Right lobe of liver (tissue), 6 donors: ENCODE measurements at regions not wholly inside any gene's neighbourhood (a gene's known extent, or its start where the extent isn't known, plus 50 kb on each side); places are given as distances from the start of the nearest gene placed in this dataset.
A peak's percentile ranks its signal among the peaks of the same experiment; 100 is the strongest.

Experiments
- ATAC-seq, 4 donors: fragments of 200-7000 bp; cut with Tn5 transposase; one replicate each; pipeline ENCODE4 v1.9.1; 2020; ENCODE audit warnings: mild to moderate bottlenecking in 4 of 4, moderate library complexity in 4 of 4
- DNase-seq, 3 donors: peaks; one replicate each; pipeline ENCODE4 v3.0.0-alpha.2; 2020
- H3K27ac ChIP-seq, 3 donors: fragments of 200-600 bp; one replicate each; pipeline ENCODE4 v1.8.0; 2022
- H3K27me3 ChIP-seq, 2 donors: fragments of 200-600 bp; one replicate each; pipeline ENCODE4 v1.8.0; 2022
- H3K36me3 ChIP-seq, 4 donors: fragments of 200-600 bp; sonication (generic) in 1 of 4; one replicate each; pipeline versions ENCODE4 v1.5.1 to v1.8.0; 2017 to 2022; ENCODE audit warnings: control low read depth in 1 of 4
- H3K4me1 ChIP-seq, 4 donors: fragments of 200-600 bp; sonication (generic) in 1 of 4; one replicate each; pipeline versions ENCODE4 v1.5.1 to v1.8.0; 2017 to 2022; ENCODE audit warnings: control low read depth in 1 of 4
- H3K4me3 ChIP-seq, 3 donors: fragments of 200-600 bp; one replicate each; pipeline ENCODE4 v1.8.0; 2022
- H3K9me3 ChIP-seq, 4 donors: fragments of 200-600 bp; sonication (generic) in 1 of 4; one replicate each; pipeline versions ENCODE4 v1.5.1 to v1.8.0; 2017 to 2022; ENCODE audit warnings: control low read depth in 1 of 4
- CTCF ChIP-seq, 4 donors: fragments of 200-600 bp in 3 of 4; fragments of 450-650 bp in 1 of 4; IDR thresholded peaks; one replicate each; pipeline versions ENCODE4 v1.5.1 to v1.8.0; 2016 to 2022; ENCODE audit warnings: antibody characterized with exemption in 4 of 4, mild to moderate bottlenecking in 2 of 4
- POLR2A ChIP-seq: fragments of 450-650 bp; IDR thresholded peaks from one replicate; pipeline ENCODE4 v1.6.1; 2017; ENCODE audit warnings: antibody characterized with exemption, mild to moderate bottlenecking
- WGBS: methylation state at CpG from one replicate; pipeline ENCODE4 v1.1.6; 2018; ENCODE audit warnings: low coverage, low lambda C conversion rate; ENCODE audit not compliant: insufficient coverage; ENCODE audit errors: missing lambda C conversion rate; 5-methylcytosine and 5-hydroxymethylcytosine counted together
- intact Hi-C, 2 donors: fragments of 100-400 bp; cut with DNase I; formaldehyde crosslinking; loops; one replicate each; pipeline versions ENCODE4 v1.11.2 to v1.14.1; 2022
- donor health status: DM: no; HTN: yes; CAD: no.
- donor health status: DM: no; HTN: no; CAD: no.
- donor health status: DM: no; HTN: no; CAD: no.
- donor health status: DM: no; HTN: yes; CAD: no.
- donor health status: DM: no; HTN: yes; CAD: no.

GRCh38 chr18:55863391-55863706 lies 275.4 kb upstream of the TCF4 start:
- intact Hi-C loops = no loop called here
- WGBS = 76% methylated on average over 3 of the region's 4 CpGs
- Histone ChIP-seq H3K27me3 (no peaks in the 10 kb centered on the region), H3K9me3 (no peaks in the 10 kb centered on the region), H3K4me3 (no peak overlapping the region), H3K4me1 (no peaks in the 10 kb centered on the region), H3K27ac (no peak overlapping the region), H3K36me3 (no peaks in the 10 kb centered on the region)
- TF ChIP-seq POLR2A (no peak), CTCF (IDR thresholded peaks at IDR 0.05) (no peak)
- ATAC-seq (no peak), DNase-seq (no peak)

GRCh38 chr18:55862693-55863390 lies 274.9 kb upstream of the TCF4 start:
- 69% methylated on average over 11 of the region's 20 CpGs for WGBS
- no peak for DNase-seq
- no peak for TF ChIP-seq CTCF (IDR thresholded peaks at IDR 0.05)
- TF ChIP-seq POLR2A = no peak
- no peak for ATAC-seq
- Histone ChIP-seq H3K27me3 (no peaks in the 10 kb centered on the region), H3K27ac (no peak overlapping the region), H3K4me3 (no peak overlapping the region), H3K9me3 (no peaks in the 10 kb centered on the region), H3K4me1 (no peaks in the 10 kb centered on the region), H3K36me3 (no peaks in the 10 kb centered on the region)
- intact Hi-C loops = no loop called here

GRCh38 chr18:55861266-55861665 lies 273.3 kb upstream of the TCF4 start:
- Histone ChIP-seq H3K4me1 (no peaks in the 10 kb centered on the region), H3K36me3 (no peaks in the 10 kb centered on the region), H3K27me3 (no peaks in the 10 kb centered on the region), H3K9me3 (no peaks in the 10 kb centered on the region), H3K4me3 (no peak overlapping the region), H3K27ac (no peak overlapping the region)
- ATAC-seq = peak; percentile 50 to 64 (median 57)
- TF ChIP-seq CTCF (IDR thresholded peaks at IDR 0.05) (peak; percentile 24 to 37 (median 34)), POLR2A (no peak)
- WGBS = 62% methylated on average over 6 of the region's 6 CpGs
- DNase-seq = no peak
- intact Hi-C loops = no loop called here

GRCh38 chr18:55858661-55859515 lies 270.9 kb upstream of the TCF4 start:
- no peak for TF ChIP-seq CTCF (IDR thresholded peaks at IDR 0.05)
- TF ChIP-seq POLR2A = no peak
- no peak for DNase-seq
- 68% methylated on average over 15 of the region's 17 CpGs for WGBS
- ATAC-seq = no peak
- Histone ChIP-seq H3K4me3 (no peak overlapping the region), H3K36me3 (no peaks in the 10 kb centered on the region), H3K27ac (no peak overlapping the region), H3K9me3 (no peaks in the 10 kb centered on the region), H3K27me3 (no peaks in the 10 kb centered on the region), H3K4me1 (no peaks in the 10 kb centered on the region)
- intact Hi-C loops = no loop called here
